ENCODE measurements at regions not wholly inside any gene's neighbourhood (a gene's known extent, or its start where the extent isn't known, plus 50 kb on each side); places are given as distances from the start of the nearest gene placed in this dataset.
"Not testable (repeated sequence)": the region's sequence is repeated elsewhere in the genome, so short reads cannot be mapped to it uniquely, and the experiment has no call there.

DNA sequence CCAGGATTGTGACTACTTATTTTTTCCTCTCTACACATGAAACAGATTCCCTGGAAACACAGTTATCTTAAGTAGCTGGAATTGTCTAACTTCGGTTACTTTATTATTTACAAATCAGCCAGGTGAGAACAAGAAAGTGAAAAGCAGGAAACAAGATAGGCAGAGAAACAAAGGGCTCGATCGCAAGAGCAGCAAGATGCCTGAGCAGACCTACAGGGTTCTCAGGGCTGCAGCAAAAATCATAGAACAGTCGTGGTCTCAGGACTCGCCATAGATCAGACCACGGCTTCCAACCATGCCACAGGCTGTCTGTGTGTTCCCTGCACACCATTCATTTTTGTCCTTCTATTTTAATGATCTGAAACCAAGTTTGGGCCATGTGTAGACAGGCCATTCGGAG, 186.2 kb upstream of the NOTCH2NLA start:
- H3K4me1 Mint-ChIP-seq; H3K36me3 Mint-ChIP-seq (ENCODE audit: low read depth); H3K9me3 Mint-ChIP-seq; H3K4me3 Mint-ChIP-seq; DNase-seq; H3K27ac Mint-ChIP-seq; H3K27me3 Mint-ChIP-seq (ENCODE audit: low read depth, poor library complexity): not testable (repeated sequence)

DNA sequence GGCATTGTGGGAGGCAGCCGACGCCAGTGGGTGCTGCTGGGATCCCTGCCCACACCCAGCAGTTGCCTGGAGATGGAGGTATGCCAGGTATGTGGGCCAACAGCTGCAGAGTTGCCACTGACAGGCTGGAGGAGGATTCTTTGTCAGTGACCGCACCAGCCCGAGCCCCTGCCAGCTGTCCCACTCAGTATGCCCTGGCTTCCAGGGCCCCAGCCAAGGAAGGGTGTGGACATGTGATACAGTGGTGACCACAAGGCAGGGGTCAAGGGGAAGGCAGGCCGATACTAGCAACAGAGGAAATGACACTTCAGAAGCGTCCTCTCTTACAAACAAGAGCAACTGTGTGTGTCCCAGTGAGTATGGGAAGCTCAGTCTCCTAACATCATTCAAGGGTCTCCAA, 185.1 kb upstream of the NOTCH2NLA start:
- not testable (repeated sequence) for H3K4me3 Mint-ChIP-seq; H3K27ac Mint-ChIP-seq; H3K9me3 Mint-ChIP-seq; H3K27me3 Mint-ChIP-seq (ENCODE audit: low read depth, poor library complexity); H3K36me3 Mint-ChIP-seq (ENCODE audit: low read depth); DNase-seq
- peaks cover 11% of the 10 kb centered on the region for H3K4me1 Mint-ChIP-seq

GRCh38 chr1:146411923-146412322, 183.1 kb upstream of the NOTCH2NLA start:
- DNase-seq; H3K36me3 Mint-ChIP-seq (ENCODE audit: low read depth); H3K4me3 Mint-ChIP-seq; H3K27me3 Mint-ChIP-seq (ENCODE audit: low read depth, poor library complexity); H3K27ac Mint-ChIP-seq; H3K9me3 Mint-ChIP-seq: not testable (repeated sequence)
- peaks cover 11% of the 10 kb centered on the region for H3K4me1 Mint-ChIP-seq

DNA sequence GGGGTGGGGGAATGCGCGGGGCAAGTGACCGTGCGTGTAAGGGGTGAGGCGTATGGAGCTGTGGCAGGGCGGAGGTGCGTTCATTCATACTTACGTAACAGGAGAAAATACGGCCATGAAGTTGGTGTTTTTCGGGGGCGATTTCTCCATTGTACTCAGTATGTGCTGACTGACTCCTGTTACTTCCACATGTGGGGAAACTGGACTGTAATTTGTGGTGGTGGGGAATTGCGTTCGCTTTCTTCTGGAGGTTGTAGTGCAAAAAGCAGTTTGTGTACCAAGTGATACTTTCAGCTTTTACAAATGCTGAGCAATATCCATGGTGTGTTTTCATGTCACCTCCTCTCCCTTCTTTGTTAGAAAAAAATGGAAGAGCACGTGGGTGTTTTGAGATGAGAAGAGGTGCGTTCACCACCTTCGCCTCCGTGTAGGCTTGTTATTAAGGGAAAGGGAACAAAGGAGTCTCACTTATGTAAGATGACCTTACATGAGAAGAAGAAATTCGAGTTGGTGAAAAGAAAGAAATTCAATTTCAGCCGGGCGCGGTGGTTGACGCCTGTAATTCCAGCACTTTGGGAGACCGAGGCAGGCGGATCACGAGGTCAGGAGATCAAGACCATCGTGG, 181.1 kb upstream of the NOTCH2NLA start:
- not testable (repeated sequence) for H3K9me3 Mint-ChIP-seq; H3K36me3 Mint-ChIP-seq (ENCODE audit: low read depth); H3K4me1 Mint-ChIP-seq; H3K27me3 Mint-ChIP-seq (ENCODE audit: low read depth, poor library complexity)
- peak overlapping the region; percentile 79 for H3K4me3 Mint-ChIP-seq
- peak overlapping the region; percentile 100 for H3K27ac Mint-ChIP-seq
- DNase-seq = peak; percentile 34

DNA sequence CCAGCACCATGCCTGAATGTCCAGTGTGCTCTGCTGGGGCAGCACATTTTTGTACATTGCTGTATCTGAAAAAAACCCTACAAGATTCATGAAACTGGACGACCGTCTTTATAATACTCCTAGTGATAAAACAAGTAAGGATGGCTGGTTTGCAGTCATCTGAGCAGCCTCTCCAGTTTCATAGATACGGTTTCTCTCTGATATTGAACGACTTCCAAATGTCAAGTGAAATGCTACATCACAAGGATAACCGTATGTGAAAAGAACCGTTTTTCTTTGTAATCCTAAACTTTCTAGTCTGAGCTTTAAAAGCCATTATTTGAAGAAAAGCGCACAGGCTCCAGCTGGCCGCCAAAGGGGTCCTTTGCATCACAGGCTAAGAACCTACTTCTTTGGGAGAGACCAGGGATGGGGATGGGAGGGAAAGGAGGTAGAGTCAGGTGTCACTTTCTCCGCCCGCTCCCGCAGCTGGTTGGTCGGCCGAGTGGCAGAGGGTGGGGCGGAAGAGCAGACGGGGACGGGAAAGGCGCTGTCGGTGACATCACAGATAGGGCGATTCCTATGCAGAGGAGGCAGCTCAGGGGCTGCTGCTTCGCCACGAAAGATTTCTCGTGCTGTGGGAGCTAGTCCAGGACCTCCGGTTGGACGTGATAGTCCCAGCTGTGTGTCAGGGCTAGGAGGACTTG, 180.4 kb upstream of the NOTCH2NLA start:
- H3K4me1 Mint-ChIP-seq; H3K27me3 Mint-ChIP-seq (ENCODE audit: low read depth, poor library complexity); H3K9me3 Mint-ChIP-seq; H3K36me3 Mint-ChIP-seq (ENCODE audit: low read depth): not testable (repeated sequence)
- peak; percentile 68 for DNase-seq
- Mint-ChIP-seq H3K27ac (peak overlapping the region; percentile 100), H3K4me3 (peak overlapping the region; percentile 79)

DNA sequence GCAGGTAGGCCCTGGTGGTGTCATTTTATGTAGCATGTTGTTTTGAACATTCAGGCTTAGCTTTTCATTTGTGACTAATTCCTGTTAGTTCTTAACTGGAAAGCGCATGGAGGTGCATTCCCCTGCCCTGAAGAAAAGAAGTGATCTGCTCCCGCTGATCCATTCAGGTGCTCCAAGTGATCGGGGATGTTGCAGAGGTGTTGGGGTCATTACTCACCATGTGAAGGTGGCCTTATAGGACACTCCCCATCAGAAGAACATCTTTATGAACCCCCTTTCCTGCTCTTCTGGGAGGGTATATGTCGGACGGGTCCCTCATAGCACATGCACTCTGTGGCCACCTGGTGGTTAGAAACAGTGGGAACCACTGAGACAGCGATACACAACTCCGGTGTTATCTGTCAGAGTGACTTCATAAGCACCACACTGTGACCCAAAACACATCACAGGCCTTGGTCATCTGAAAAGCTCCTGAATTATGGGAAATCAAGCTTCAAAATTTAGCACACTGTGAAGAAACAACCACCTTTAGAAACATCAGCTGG, 172.5 kb upstream of the NOTCH2NLA start:
- H3K27me3 Mint-ChIP-seq (ENCODE audit: low read depth, poor library complexity); H3K4me3 Mint-ChIP-seq; H3K9me3 Mint-ChIP-seq; H3K36me3 Mint-ChIP-seq (ENCODE audit: low read depth); H3K27ac Mint-ChIP-seq; DNase-seq: not testable (repeated sequence)
- H3K4me1 Mint-ChIP-seq = peaks cover 17% of the 10 kb centered on the region
- peak; percentile 50 for TF ChIP-seq CTCF (IDR thresholded peaks at IDR 0.05)

- H3K27me3 Mint-ChIP-seq (ENCODE audit: low read depth, poor library complexity); H3K4me3 Mint-ChIP-seq; DNase-seq; H3K36me3 Mint-ChIP-seq (ENCODE audit: low read depth); H3K27ac Mint-ChIP-seq; H3K9me3 Mint-ChIP-seq: not testable (repeated sequence)
- H3K4me1 Mint-ChIP-seq = peaks cover 17% of the 10 kb centered on the region
Measured at GRCh38 chr1:146400173-146401121, 171.6 kb upstream of the NOTCH2NLA start.

DNA sequence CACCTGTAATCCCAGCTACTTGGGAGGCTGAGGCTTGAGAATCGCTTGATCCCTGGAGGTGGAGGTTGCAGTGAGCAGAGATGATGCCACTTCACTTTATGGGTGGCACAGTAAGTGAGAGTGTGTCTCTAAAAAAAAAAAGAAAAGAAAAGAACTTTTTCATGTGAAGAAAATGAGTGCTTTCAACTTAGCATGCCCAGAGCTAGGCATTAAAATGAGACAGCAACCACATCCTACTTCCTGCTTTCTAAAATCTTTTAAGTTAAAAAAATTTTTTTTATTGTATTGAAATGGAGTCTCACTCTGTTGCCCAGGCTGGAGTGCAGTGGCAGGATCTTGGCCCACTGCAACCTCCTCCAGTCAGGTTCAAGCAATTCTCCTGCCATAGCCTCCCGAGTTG, 170.4 kb upstream of the NOTCH2NLA start:
- H3K36me3 Mint-ChIP-seq (ENCODE audit: low read depth); H3K27ac Mint-ChIP-seq; H3K4me3 Mint-ChIP-seq; H3K9me3 Mint-ChIP-seq; H3K27me3 Mint-ChIP-seq (ENCODE audit: low read depth, poor library complexity); DNase-seq: not testable (repeated sequence)
- H3K4me1 Mint-ChIP-seq = peaks cover 17% of the 10 kb centered on the region

- peaks cover 17% of the 10 kb centered on the region for H3K4me1 Mint-ChIP-seq
- not testable (repeated sequence) for H3K36me3 Mint-ChIP-seq (ENCODE audit: low read depth); H3K27me3 Mint-ChIP-seq (ENCODE audit: low read depth, poor library complexity); H3K9me3 Mint-ChIP-seq; H3K4me3 Mint-ChIP-seq; H3K27ac Mint-ChIP-seq; DNase-seq
Measured at GRCh38 chr1:146396801-146397200, 168.0 kb upstream of the NOTCH2NLA start.

DNA sequence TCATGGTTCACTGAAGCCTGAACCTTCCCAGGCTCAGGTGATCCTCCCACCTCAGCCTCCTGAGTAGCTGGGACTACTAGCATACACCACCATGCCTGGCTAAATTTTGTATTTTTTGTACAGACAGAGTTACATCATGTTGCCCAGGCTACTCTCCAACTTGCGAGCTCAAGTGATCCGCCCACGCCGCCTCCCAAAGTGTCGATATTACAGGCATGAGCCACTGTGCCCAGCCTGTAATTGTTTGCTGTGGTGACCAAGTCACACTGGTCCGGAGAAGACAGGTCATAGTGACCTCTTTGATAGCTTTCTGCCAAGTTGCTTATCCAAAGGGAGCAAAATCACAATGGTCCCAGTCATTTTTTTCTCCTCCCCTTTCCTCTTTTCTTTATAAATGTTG, 167.4 kb upstream of the NOTCH2NLA start:
- DNase-seq; H3K36me3 Mint-ChIP-seq (ENCODE audit: low read depth); H3K27me3 Mint-ChIP-seq (ENCODE audit: low read depth, poor library complexity); H3K9me3 Mint-ChIP-seq; H3K4me3 Mint-ChIP-seq; H3K27ac Mint-ChIP-seq: not testable (repeated sequence)
- H3K4me1 Mint-ChIP-seq = peaks cover 12% of the 10 kb centered on the region

GRCh38 chr1:146393796-146394195, 165.0 kb upstream of the NOTCH2NLA start:
- not testable (repeated sequence) for H3K9me3 Mint-ChIP-seq; H3K4me3 Mint-ChIP-seq; H3K27ac Mint-ChIP-seq; DNase-seq; H3K27me3 Mint-ChIP-seq (ENCODE audit: low read depth, poor library complexity); H3K36me3 Mint-ChIP-seq (ENCODE audit: low read depth); H3K4me1 Mint-ChIP-seq

GRCh38 chr1:146393154-146393553, 164.3 kb upstream of the NOTCH2NLA start:
- H3K4me1 Mint-ChIP-seq; H3K36me3 Mint-ChIP-seq (ENCODE audit: low read depth); DNase-seq; H3K4me3 Mint-ChIP-seq; H3K9me3 Mint-ChIP-seq; H3K27ac Mint-ChIP-seq; H3K27me3 Mint-ChIP-seq (ENCODE audit: low read depth, poor library complexity): not testable (repeated sequence)

GRCh38 chr1:146389178-146389577, 160.4 kb upstream of the NOTCH2NLA start:
- H3K4me3 Mint-ChIP-seq; H3K9me3 Mint-ChIP-seq; H3K27me3 Mint-ChIP-seq (ENCODE audit: low read depth, poor library complexity); H3K27ac Mint-ChIP-seq; H3K36me3 Mint-ChIP-seq (ENCODE audit: low read depth); DNase-seq: not testable (repeated sequence)
- peaks cover 16% of the 10 kb centered on the region for H3K4me1 Mint-ChIP-seq

Data from nephron progenitor cell (in vitro differentiated cells).